Fibroblast of lung (primary cell): ENCODE measurements at regions not wholly inside any gene's neighbourhood (a gene's known extent, or its start where the extent isn't known, plus 50 kb on each side); places are given as distances from the start of the nearest gene placed in this dataset.

Source experiments
- DNase-seq, 2 donors: peaks; one replicate each; pipeline versions ENCODE4 v3.0.0 to v3.0.0-alpha.2; 2010; ENCODE audit warnings: low read depth in 2 of 2
- H2AFZ ChIP-seq: 2 replicates; pipeline ENCODE4 v1.5.1; 2012; ENCODE audit warnings: low read length, control low read depth, inconsistent platforms
- H3K27ac ChIP-seq: 2 replicates; pipeline ENCODE4 v1.5.1; 2011; ENCODE audit warnings: low read length, control low read depth; ENCODE audit not compliant: insufficient read depth
- H3K27me3 ChIP-seq: 2 replicates; pipeline ENCODE4 v1.5.1; 2011; ENCODE audit warnings: mild to moderate bottlenecking, low read length; ENCODE audit not compliant: control insufficient read depth, insufficient read depth
- H3K36me3 ChIP-seq: 2 replicates; pipeline ENCODE4 v1.5.1; 2011; ENCODE audit warnings: low read length; ENCODE audit not compliant: control insufficient read depth, insufficient read depth
- H3K4me1 ChIP-seq: 2 replicates; pipeline ENCODE4 v1.5.1; 2011; ENCODE audit warnings: low read length; ENCODE audit not compliant: control insufficient read depth, insufficient read depth; ENCODE audit errors: extremely low read depth
- H3K4me2 ChIP-seq: 2 replicates; pipeline ENCODE4 v1.5.1; 2011; ENCODE audit warnings: low read length, control low read depth; ENCODE audit not compliant: insufficient read depth; ENCODE audit errors: extremely low read depth
- H3K4me3 ChIP-seq, 4 experiments: fragments of 200-600 bp in 1 of 4; sonication (generic) in 1 of 4; replicated peaks in 1 of 4; 2 replicates each; pipeline ENCODE4 v1.5.1; 2011 to 2016; ENCODE audit warnings: low read length in 4 of 4, low read depth in 3 of 4, mild to moderate bottlenecking in 3 of 4, control low read depth in 2 of 4, inconsistent platforms in 1 of 4, mixed read lengths in 1 of 4; ENCODE audit not compliant: insufficient read depth in 1 of 4; ENCODE audit errors: control extremely low read depth in 1 of 4
- H3K79me2 ChIP-seq: 2 replicates; pipeline ENCODE4 v1.5.1; 2012; ENCODE audit warnings: mild to moderate bottlenecking, low read length, inconsistent platforms; ENCODE audit not compliant: control insufficient read depth, insufficient read depth
- H3K9ac ChIP-seq: 2 replicates; pipeline ENCODE4 v1.5.1; 2011; ENCODE audit warnings: mild to moderate bottlenecking, low read length, control low read depth; ENCODE audit not compliant: insufficient read depth
- H3K9me3 ChIP-seq: 2 replicates; pipeline ENCODE4 v1.5.1; 2012; ENCODE audit warnings: low read depth, low read length; ENCODE audit not compliant: control insufficient read depth, insufficient read depth
- H4K20me1 ChIP-seq: 2 replicates; pipeline ENCODE4 v1.5.1; 2011; ENCODE audit warnings: low read length; ENCODE audit not compliant: control insufficient read depth, insufficient read depth; ENCODE audit errors: extremely low read depth
- CTCF ChIP-seq, 2 donors: IDR thresholded peaks in 1 of 2; conservative IDR thresholded peaks in 1 of 2; 1 replicate in 1 of 2; 2 replicates in 1 of 2; pipeline ENCODE4 v1.5.1; 2011 to 2012; ENCODE audit warnings: low read length in 2 of 2, control low read depth in 1 of 2, inconsistent platforms in 1 of 2, low read depth in 1 of 2, mild to moderate bottlenecking in 1 of 2
- EZH2 ChIP-seq: IDR thresholded peaks from 2 replicates; pipeline ENCODE4 v1.5.1; 2012; ENCODE audit warnings: low read length, control low read depth, mild to moderate bottlenecking; ENCODE audit errors: missing control alignments

- H3K36me3 ChIP-seq = no peaks in the 10 kb centered on the region
- DNase-seq = no peak
- no peaks in the 10 kb centered on the region for H4K20me1 ChIP-seq
- H3K27ac ChIP-seq = no peak overlapping the region
- H3K4me3 ChIP-seq = no peak overlapping the region
- H2AFZ ChIP-seq = no peak overlapping the region
- no peaks in the 10 kb centered on the region for H3K9me3 ChIP-seq
- H3K4me2 ChIP-seq = no peak overlapping the region
- TF ChIP-seq CTCF (conservative IDR thresholded peaks at IDR 0.05 in 1 of 2, IDR thresholded peaks at IDR 0.05 in 1 of 2; ENCODE audit: low read depth in 1 of 2, low read length in 2 of 2) = no peak
- no peaks in the 10 kb centered on the region for H3K27me3 ChIP-seq
- no peaks in the 10 kb centered on the region for H3K4me1 ChIP-seq
- no peak overlapping the region for H3K9ac ChIP-seq
- no peaks in the 10 kb centered on the region for H3K79me2 ChIP-seq
These were observed 248.6 kb upstream of the DEPDC1 start for GRCh38 chr1:68745451-68745850.

- no peak overlapping the region for H3K4me2 ChIP-seq
- TF ChIP-seq EZH2 (no peak), CTCF (conservative IDR thresholded peaks at IDR 0.05 in 1 of 2, IDR thresholded peaks at IDR 0.05 in 1 of 2; ENCODE audit: low read depth in 1 of 2, low read length in 2 of 2) (no peak)
- no peaks in the 10 kb centered on the region for H3K79me2 ChIP-seq
- H3K9me3 ChIP-seq = no peaks in the 10 kb centered on the region
- no peak overlapping the region for H3K4me3 ChIP-seq
- DNase-seq = no peak
- no peaks in the 10 kb centered on the region for H4K20me1 ChIP-seq
- H3K9ac ChIP-seq = no peak overlapping the region
- no peaks in the 10 kb centered on the region for H3K27me3 ChIP-seq
- H3K4me1 ChIP-seq = no peaks in the 10 kb centered on the region
- no peak overlapping the region for H3K27ac ChIP-seq
- no peaks in the 10 kb centered on the region for H3K36me3 ChIP-seq
- no peak overlapping the region for H2AFZ ChIP-seq
These were observed 249.5 kb upstream of the DEPDC1 start for GRCh38 chr1:68746378-68746777.

- no peaks in the 10 kb centered on the region for H3K4me1 ChIP-seq
- no peaks in the 10 kb centered on the region for H3K9me3 ChIP-seq
- H3K27ac ChIP-seq = no peak overlapping the region
- no peaks in the 10 kb centered on the region for H4K20me1 ChIP-seq
- no peak for DNase-seq
- no peaks in the 10 kb centered on the region for H3K27me3 ChIP-seq
- TF ChIP-seq EZH2 (no peak), CTCF (conservative IDR thresholded peaks at IDR 0.05 in 1 of 2, IDR thresholded peaks at IDR 0.05 in 1 of 2; ENCODE audit: low read depth in 1 of 2, low read length in 2 of 2) (no peak)
- no peaks in the 10 kb centered on the region for H3K79me2 ChIP-seq
- H3K4me2 ChIP-seq = no peak overlapping the region
- no peak overlapping the region for H2AFZ ChIP-seq
- no peak overlapping the region for H3K9ac ChIP-seq
- no peak overlapping the region for H3K4me3 ChIP-seq
- H3K36me3 ChIP-seq = no peaks in the 10 kb centered on the region
These were observed 254.8 kb upstream of the DEPDC1 start for GRCh38 chr1:68751723-68752122.
